GDM1 (cell line): ENCODE measurements at regions not wholly inside any gene's neighbourhood (a gene's known extent, or its start where the extent isn't known, plus 50 kb on each side); places are given as distances from the start of the nearest gene placed in this dataset.

Source experiments
- DNase-seq: peaks from one replicate; lab custom pipeline; 2025; lab: John Stamatoyannopoulos, UW

DNA sequence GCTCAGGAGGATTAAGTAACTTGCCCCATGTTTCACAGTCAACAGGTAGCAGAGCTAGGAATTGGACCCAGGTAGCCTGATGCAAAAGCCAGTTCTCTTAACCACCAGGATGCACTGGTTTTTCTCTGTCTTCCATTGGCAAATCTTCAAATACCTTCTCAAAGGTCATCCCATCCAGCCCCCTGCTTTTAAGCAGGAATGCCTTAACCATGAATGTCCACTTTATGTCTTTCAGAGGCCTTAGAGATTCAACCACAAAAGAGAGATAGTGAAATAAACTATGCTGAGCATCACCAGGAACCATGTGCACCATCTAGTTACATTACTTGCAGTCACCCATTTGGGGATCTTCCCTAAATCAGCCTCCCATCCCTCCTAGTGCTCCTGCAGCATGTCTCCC lies 94.3 kb downstream of the C17orf67 start:
- DNase-seq = no peak

DNA sequence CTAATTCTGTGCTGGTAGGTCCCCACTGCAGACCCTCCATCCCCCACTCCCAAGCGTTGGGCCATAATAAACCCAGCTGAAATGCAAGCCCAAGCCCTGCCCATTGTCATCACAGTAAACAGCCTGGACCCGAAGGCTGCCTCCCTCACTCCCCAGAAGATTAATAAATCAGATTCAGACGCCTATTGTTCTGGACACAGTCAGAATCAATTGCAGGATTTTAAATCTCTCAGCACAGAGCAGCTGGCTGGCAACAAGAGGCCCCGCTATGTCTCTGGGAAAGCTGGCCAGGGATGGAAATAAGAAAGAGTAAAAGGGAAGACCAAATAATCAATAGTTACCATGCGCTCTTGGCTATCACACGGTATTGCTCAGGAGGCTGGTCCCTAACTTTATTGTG lies 93.9 kb downstream of the C17orf67 start:
- no peak for DNase-seq

DNA sequence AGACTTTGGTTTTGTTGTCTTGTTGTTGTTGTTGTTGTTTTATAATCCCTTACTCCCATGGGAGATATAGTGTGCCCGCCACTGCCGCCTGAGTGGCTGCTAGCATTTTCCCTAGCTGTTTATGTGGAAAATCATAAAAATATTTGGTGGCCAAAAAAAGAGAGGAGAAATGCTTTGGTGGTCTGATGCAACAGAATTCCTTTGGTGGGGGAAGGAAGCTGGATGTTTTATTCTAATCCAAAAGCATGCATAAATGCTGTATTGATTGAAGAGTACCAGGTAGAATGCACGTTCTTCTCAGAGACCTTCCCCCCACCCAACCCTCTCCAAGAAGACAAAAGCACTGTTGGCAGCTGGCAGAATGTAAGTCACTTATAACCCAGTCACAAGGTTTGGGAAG lies 93.2 kb downstream of the C17orf67 start:
- DNase-seq = no peak
